MM.1S (cell line): ENCODE measurements at regions not wholly inside any gene's neighbourhood (a gene's known extent, or its start where the extent isn't known, plus 50 kb on each side); places are given as distances from the start of the nearest gene placed in this dataset.

Experiments
- CTCF ChIP-seq: fragments of 300-600 bp; sonication (generic); IDR thresholded peaks from 2 replicates; pipeline ENCODE4 v1.5.1; 2016; ENCODE audit warnings: antibody characterized with exemption, low read length, mixed read lengths
- EZH2 ChIP-seq: fragments of 300-600 bp; sonication (generic); optimal IDR thresholded peaks from 2 replicates; pipeline ENCODE3; 2017; ENCODE audit warnings: low read depth, mild to moderate bottlenecking, antibody characterized with exemption, low read length, mixed read lengths

DNA sequence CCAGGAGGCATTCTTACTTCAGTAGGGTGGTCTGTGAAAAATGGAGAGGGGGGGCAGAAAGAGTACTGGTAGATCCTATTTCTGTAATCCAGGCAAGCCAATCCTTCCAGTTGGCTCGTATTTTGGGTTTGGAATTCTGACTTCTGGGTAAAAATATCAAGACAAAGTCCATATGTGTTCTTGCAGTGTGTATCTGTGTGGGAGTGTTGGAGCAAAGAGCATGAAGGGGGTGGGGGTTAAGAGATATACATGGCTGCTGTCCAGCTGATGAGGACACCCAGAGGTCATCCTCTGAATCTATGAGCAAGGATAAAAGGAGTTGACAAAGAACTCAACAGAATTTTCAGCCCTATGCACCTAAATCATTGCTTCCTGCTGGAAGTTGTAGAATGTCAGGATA is 375.8 kb upstream of the PIK3C3 start:
- TF ChIP-seq CTCF (no peak), EZH2 (no peak)
